ELF-1 (cell line): ENCODE measurements at regions not wholly inside any gene's neighbourhood (a gene's known extent, or its start where the extent isn't known, plus 50 kb on each side); places are given as distances from the start of the nearest gene placed in this dataset.
A peak's percentile ranks its signal among the peaks of the same experiment; 100 is the strongest.

ENCODE experiments used
- DNase-seq: peaks from one replicate; pipeline ENCODE4 v3.0.0-alpha.2; 2016; ENCODE audit warnings: low read depth, low spot score

GRCh38 chr12:125492354-125493270 lies 427.4 kb downstream of the AACS start:
- DNase-seq, result no peak

- no peak for DNase-seq
Observed at GRCh38 chr12:125493704-125494308, 428.6 kb downstream of the AACS start.

GRCh38 chr12:125503128-125503527 lies 437.9 kb downstream of the AACS start:
- peak; percentile 79 for DNase-seq

- no peak for DNase-seq
Observed at GRCh38 chr12:125509195-125509594, 444.0 kb downstream of the AACS start.

GRCh38 chr12:125512541-125513298 lies 447.5 kb downstream of the AACS start:
- no peak for DNase-seq

- DNase-seq, result no peak
Observed at GRCh38 chr12:125515887-125516286, 450.7 kb downstream of the AACS start.

- peak; percentile 15 for DNase-seq
Observed at GRCh38 chr12:125518074-125518473, 452.8 kb downstream of the AACS start.

GRCh38 chr12:125519026-125519651 lies 453.9 kb downstream of the AACS start:
- no peak for DNase-seq

- DNase-seq, result no peak
Observed at GRCh38 chr12:125525879-125526278, 460.6 kb downstream of the AACS start.

- no peak for DNase-seq
Observed at GRCh38 chr12:125528281-125528680, 463.0 kb downstream of the AACS start.

GRCh38 chr12:125530201-125530600 lies 465.0 kb downstream of the AACS start:
- no peak for DNase-seq

- no peak for DNase-seq
Observed at GRCh38 chr12:125530876-125531275, 465.6 kb downstream of the AACS start.

- no peak for DNase-seq
Observed at GRCh38 chr12:125531574-125531973, 466.3 kb downstream of the AACS start.

GRCh38 chr12:125533434-125534029 lies 468.3 kb downstream of the AACS start:
- DNase-seq, result peak; percentile 78

GRCh38 chr12:125538401-125539199 lies 473.4 kb downstream of the AACS start:
- DNase-seq, result no peak

GRCh38 chr12:125540580-125541204 lies 475.5 kb downstream of the AACS start:
- DNase-seq, result no peak

- DNase-seq, result no peak
Observed at GRCh38 chr12:125544960-125545359, 479.7 kb downstream of the AACS start.

GRCh38 chr12:125549171-125549570 lies 483.9 kb downstream of the AACS start:
- DNase-seq, result no peak

- peak; percentile 13 for DNase-seq
Observed at GRCh38 chr12:125549836-125550235, 484.6 kb downstream of the AACS start.

- DNase-seq, result no peak
Observed at GRCh38 chr12:125552295-125552694, 487.1 kb downstream of the AACS start.
